Fibroblast of pulmonary artery (primary cell): ENCODE measurements at regions not wholly inside any gene's neighbourhood (a gene's known extent, or its start where the extent isn't known, plus 50 kb on each side); places are given as distances from the start of the nearest gene placed in this dataset.
"Not testable (repeated sequence)": the region's sequence is repeated elsewhere in the genome, so short reads cannot be mapped to it uniquely, and the experiment has no call there.

ENCODE experiments used
- DNase-seq: peaks from one replicate; pipeline ENCODE4 v3.0.0-alpha.2; 2010; ENCODE audit warnings: low read depth
- H3K4me3 ChIP-seq: replicated peaks from 2 replicates; pipeline ENCODE4 v1.5.1; 2011; ENCODE audit warnings: low read depth, mild to moderate bottlenecking, control low read depth, low read length, moderate library complexity
- CTCF ChIP-seq: IDR thresholded peaks from 2 replicates; pipeline ENCODE4 v1.5.1; 2011; ENCODE audit warnings: mild to moderate bottlenecking, control low read depth, low read length, inconsistent platforms; ENCODE audit errors: missing control alignments

- no peak for DNase-seq
- TF ChIP-seq CTCF = no peak
- no peak overlapping the region for H3K4me3 ChIP-seq
Measured at GRCh38 chr17:21772321-21772720, 80.0 kb downstream of the KCNJ18 start.

GRCh38 chr17:21772991-21773713 lies 80.8 kb downstream of the KCNJ18 start:
- DNase-seq, H3K4me3 ChIP-seq: not testable (repeated sequence)

- no peak for TF ChIP-seq CTCF
- no peak overlapping the region for H3K4me3 ChIP-seq
- no peak for DNase-seq
Measured at GRCh38 chr17:21774263-21774662, 81.9 kb downstream of the KCNJ18 start.

GRCh38 chr17:21775566-21775965 lies 83.2 kb downstream of the KCNJ18 start:
- DNase-seq, H3K4me3 ChIP-seq: not testable (repeated sequence)

- H3K4me3 ChIP-seq, DNase-seq: not testable (repeated sequence)
Measured at GRCh38 chr17:21776921-21777320, 84.6 kb downstream of the KCNJ18 start.

GRCh38 chr17:21778866-21779265 lies 86.5 kb downstream of the KCNJ18 start:
- not testable (repeated sequence) for H3K4me3 ChIP-seq, DNase-seq

- H3K4me3 ChIP-seq, DNase-seq: not testable (repeated sequence)
Measured at GRCh38 chr17:21780293-21780888, 88.1 kb downstream of the KCNJ18 start.

GRCh38 chr17:21780919-21781665 lies 88.8 kb downstream of the KCNJ18 start:
- not testable (repeated sequence) for DNase-seq, H3K4me3 ChIP-seq

- not testable (repeated sequence) for DNase-seq, H3K4me3 ChIP-seq
Measured at GRCh38 chr17:21781666-21782024, 89.3 kb downstream of the KCNJ18 start.

GRCh38 chr17:21782107-21782506 lies 89.8 kb downstream of the KCNJ18 start:
- DNase-seq, H3K4me3 ChIP-seq: not testable (repeated sequence)

- H3K4me3 ChIP-seq, DNase-seq: not testable (repeated sequence)
Measured at GRCh38 chr17:21782604-21783003, 90.3 kb downstream of the KCNJ18 start.

GRCh38 chr17:21783017-21783416 lies 90.7 kb downstream of the KCNJ18 start:
- DNase-seq, H3K4me3 ChIP-seq: not testable (repeated sequence)

- H3K4me3 ChIP-seq, DNase-seq: not testable (repeated sequence)
Measured at GRCh38 chr17:21814272-21814671, 121.9 kb downstream of the KCNJ18 start.
